GM18907 (cell line): ENCODE measurements at regions not wholly inside any gene's neighbourhood (a gene's known extent, or its start where the extent isn't known, plus 50 kb on each side); places are given as distances from the start of the nearest gene placed in this dataset.

ENCODE experiments used
- ATAC-seq: cut with Tn5 transposase; IDR thresholded peaks from one replicate; pipeline ENCODE4 v1.9.1; 2021; ENCODE audit warnings: mild to moderate bottlenecking, moderate library complexity; ENCODE audit not compliant: unreplicated experiment

DNA sequence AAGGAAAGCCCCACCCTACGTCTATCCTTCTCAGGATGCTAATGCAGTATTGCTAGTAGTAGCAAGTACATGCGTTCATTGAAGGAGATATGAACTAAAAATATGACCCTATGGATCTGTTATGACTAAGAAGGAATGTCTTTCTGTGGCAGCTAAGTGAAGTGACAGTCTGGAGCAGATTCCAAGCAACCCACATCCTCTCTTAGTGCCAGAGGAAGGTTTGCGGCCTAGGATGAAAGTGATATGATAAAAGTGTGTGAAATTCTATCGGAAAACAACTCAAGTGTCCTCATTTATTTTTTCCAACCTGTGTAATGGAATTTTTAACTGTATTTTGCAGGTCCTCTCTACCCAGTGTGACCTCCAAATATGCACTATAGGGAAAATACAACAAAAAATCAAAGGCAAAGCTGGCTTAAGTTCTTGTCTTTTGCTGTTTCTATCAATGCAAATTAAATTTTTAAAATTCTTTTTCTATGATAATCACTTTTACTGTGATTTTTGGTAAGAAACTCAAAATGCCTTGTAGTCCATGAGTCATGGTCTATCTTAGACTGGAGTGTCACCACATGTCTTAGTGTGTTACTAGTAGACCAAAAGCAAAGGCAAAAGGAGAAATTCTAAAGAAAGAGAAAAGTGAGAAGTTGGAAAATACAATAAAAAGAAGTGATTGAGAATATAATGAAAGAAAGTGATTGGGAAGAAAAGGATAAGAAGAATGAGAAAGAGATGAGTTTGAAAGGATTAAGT, 161.2 kb upstream of the TMCO5A start:
- no peak for ATAC-seq

DNA sequence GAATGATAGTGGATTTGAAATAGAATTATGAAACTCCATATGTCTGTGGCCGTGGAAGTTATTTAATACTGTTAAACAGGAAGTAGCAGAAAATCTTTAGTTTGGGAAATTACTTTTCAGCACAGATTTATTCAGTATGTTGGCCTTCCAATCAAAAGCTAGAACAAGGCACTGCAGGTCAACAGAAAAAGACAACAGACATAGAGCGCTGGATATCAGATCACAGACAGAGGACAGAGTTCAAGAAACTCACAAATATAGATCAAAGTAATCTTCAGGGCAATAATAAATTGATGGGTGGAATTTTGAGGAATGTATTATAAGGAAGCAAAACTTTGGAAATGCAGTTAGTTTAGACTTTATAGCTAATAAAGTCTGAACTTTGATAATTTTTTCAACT, 159.5 kb upstream of the TMCO5A start:
- ATAC-seq, result no peak

- ATAC-seq, result no peak
These were observed 157.4 kb upstream of the TMCO5A start for GRCh38 chr15:37777006-37777405.

GRCh38 chr15:37783290-37783689, 151.2 kb upstream of the TMCO5A start:
- ATAC-seq, result no peak

GRCh38 chr15:37788330-37788729, 146.1 kb upstream of the TMCO5A start:
- no peak for ATAC-seq

DNA sequence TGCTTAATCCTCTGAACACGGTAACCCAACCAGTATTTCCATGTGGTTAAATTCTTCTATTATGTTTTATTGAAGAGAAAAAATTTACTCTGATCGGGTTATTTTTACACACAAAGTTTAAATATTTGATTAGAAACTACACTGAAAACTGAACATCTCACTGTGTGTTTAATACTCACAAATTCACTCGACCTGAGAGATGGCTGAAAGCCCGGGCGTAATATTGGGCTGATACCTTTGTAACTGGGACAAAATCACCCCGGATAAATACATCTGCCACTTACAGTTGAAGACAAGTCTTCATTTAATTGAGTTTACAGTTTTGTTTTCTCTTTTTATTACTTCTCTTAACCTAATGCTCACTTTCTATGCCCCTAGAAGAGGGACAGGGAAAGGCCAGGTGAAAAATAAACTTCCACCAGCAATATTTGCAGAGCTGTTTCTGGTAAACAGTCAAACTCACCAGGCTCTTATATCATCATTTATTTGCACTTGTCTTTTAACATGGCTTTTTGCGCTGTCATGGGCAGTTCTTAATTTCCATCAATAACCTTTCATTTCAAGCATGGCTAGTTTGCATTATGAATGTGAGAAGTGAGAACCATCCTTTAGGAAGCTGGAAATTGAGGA, 145.6 kb upstream of the TMCO5A start:
- ATAC-seq, result no peak

GRCh38 chr15:37789397-37789786, 145.0 kb upstream of the TMCO5A start:
- ATAC-seq, result no peak

GRCh38 chr15:37789881-37790280, 144.6 kb upstream of the TMCO5A start:
- no peak for ATAC-seq

GRCh38 chr15:37791693-37792092, 142.7 kb upstream of the TMCO5A start:
- no peak for ATAC-seq

GRCh38 chr15:37792351-37792750, 142.1 kb upstream of the TMCO5A start:
- ATAC-seq, result no peak

DNA sequence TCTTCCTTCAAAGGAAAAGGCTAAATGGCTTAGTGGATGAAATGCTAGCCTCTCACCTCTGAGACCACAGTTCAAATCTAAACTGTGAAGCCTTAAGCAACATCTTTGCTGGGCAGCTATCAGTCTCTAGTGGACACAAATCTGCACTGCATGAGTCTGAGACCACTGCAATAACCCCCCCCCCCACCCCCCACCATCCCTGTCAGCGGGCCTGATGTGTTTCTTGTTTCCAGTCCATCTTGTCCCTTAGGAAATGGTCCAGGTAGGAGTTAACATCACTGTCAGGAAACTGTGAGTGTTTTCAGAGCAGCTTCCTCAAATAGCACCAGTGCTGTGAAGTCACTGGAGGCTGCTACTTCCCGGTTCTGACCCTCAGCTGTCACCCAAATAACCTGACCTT, 140.6 kb upstream of the TMCO5A start:
- no peak for ATAC-seq

DNA sequence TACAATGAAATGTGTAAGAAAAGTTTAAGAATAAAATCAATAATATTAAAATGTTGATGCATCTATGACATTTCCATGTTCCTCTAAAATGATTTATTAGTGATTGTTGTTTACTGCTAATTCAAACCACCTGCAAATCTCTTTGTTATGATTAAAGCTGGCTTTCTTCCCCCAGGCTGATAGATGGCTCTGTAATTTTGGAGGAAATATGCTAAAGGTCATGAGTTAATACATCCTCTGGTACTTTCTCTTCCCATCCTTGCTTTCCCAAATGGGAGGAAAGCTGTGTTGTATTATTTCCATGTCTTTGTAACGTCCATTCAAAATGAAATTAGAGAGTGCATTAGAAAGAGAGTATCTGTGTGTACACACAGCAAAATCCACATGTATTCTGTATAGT, 139.5 kb upstream of the TMCO5A start:
- ATAC-seq, result no peak

DNA sequence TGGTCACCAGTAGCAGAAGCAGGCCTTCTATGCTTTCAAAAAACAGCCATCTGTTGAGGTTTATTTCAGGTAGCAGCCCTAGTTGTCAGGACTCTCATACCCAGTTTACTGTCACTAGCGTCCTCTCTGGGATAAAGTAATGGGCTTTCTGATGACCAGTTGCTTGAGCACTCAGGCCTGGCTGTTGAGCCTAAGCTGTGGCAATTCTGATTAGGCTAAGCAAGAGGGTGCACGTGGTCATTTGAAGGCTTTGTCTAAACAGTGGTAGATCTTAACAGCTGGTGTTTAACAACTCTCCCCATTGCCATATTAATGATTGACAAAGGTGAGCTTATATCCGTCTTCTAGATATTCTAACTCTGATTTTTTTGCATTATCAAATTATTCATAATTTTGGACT, 132.9 kb upstream of the TMCO5A start:
- ATAC-seq, result no peak

DNA sequence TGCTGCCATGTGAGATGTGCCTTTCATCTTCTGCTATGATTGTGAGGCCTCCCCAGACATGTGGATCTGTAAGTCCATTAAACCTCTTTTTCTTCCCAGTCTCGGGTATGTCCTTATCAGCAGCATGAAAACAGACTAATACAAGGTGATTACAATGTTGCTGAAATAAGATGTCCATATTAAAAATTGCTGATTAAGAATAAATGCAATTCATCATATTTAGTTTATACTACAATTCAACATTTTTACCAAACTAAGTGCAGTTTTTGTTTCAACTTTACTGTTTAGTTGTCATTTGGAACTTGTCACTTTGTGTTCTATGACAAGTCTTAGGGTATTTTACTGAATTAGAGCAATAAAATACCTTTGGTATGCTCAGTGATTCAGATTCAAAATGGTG, 127.6 kb upstream of the TMCO5A start:
- ATAC-seq, result no peak

DNA sequence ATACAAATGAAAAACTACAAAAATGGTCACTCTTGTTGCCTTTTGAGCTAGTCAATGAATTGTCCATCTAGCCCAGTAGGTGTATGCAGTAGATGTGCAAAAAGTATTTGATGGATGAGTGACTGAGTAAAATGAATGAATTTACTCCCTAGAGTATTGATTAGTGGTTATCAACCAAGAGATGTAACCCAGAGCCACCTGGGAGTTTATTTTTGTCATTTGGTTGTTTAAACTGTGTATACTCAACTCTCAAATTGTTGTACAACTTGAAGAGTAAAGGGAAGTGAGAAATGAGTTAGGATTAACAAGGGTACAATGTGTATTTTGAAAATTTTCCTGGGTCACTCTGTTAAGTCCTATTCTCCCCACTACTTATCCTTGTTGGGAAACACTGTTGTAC, 124.1 kb upstream of the TMCO5A start:
- no peak for ATAC-seq

DNA sequence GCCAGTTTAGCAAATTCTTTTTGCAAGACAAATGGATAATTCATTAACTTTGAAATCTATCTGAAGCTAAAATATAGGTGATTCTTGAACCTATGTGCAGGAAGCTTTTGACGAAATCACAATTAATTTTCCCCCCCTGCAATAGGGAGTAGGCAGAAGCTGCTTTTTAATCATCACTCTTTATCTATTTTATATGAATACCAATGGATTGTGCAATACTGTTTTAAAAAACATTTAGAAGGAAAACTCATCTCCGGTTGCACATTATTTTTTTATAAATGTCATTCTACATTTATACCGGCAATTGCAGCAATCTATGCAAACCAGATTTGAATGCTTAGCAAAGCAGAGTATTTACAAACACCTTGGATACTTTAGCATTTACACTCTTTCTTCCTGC, 121.1 kb upstream of the TMCO5A start:
- ATAC-seq, result no peak

- ATAC-seq, result no peak
These were observed 119.5 kb upstream of the TMCO5A start for GRCh38 chr15:37814847-37815515.

GRCh38 chr15:37818152-37818677, 116.2 kb upstream of the TMCO5A start:
- ATAC-seq, result no peak

DNA sequence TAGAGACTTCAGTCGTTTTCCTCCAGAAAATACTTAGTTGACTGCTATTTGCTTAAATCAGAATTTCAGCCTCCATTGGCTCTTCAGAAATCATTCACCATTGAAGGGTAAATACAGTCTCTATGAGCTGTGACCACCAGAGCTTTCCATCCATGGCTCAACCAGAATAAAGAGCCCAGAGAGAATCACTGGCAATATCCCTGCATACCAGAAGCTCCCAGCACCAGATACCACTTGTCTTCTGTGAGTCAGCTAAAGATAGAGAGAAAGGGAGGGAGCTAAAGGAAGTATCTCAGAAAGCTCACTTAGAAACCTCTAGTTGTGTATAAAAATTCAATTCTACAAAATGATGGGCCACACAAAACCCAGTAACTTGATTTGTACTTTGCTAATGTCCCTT, 115.2 kb upstream of the TMCO5A start:
- ATAC-seq, result no peak

DNA sequence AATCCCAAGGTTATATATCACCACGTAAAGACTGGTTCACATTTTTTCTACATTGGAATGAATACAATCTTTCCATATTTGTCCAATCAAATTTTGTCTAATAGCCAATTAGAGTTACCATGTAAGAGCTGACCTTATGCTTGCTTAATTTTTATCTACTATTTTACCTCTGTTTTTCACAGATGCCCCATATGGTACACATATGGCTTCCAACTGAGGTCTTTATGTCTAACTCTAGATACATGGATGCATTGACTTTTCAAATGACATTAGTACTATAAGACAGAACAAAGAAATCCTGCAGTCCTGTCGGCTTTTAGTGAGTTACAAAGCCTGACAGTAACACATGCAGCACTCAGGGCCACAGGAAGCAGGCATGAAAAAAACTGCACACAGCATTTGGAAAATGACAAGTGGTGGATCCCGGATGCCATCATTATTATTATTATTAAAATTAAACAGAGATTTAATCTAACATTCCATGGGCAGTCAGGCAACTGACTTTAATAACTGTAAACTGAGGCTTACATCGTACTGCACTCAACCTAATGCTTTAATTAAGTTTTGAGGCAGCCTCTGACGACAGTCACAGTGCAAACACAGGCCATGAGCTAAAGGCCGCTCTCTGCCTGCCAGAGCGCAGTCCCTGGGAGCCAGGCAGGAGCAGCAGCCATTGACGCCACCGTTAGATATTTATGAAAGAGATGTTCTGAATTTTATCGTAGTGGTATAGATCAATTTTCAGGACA, 113.9 kb upstream of the TMCO5A start:
- no peak for ATAC-seq

GRCh38 chr15:37823601-37824275, 110.7 kb upstream of the TMCO5A start:
- no peak for ATAC-seq
